Peyer's patch (tissue), 4 donors: ENCODE measurements at regions not wholly inside any gene's neighbourhood (a gene's known extent, or its start where the extent isn't known, plus 50 kb on each side); places are given as distances from the start of the nearest gene placed in this dataset.

Experiments used
- DNase-seq, 3 donors: peaks; one replicate each; pipeline ENCODE4 v3.0.0-alpha.2; 2017 to 2019
- H3K27ac ChIP-seq, 4 donors: fragments of 200-600 bp; sonication (generic); one replicate each; pipeline ENCODE4 v1.5.1; 2016 to 2019
- H3K27me3 ChIP-seq, 2 donors: fragments of 200-600 bp; sonication (generic); one replicate each; pipeline ENCODE4 v1.5.1; 2019
- H3K36me3 ChIP-seq, 3 donors: fragments of 200-600 bp; sonication (generic); one replicate each; pipeline ENCODE4 v1.5.1; 2016 to 2019
- H3K4me1 ChIP-seq, 4 donors: fragments of 200-600 bp; sonication (generic); one replicate each; pipeline ENCODE4 v1.5.1; 2016 to 2019
- H3K4me3 ChIP-seq, 4 donors: fragments of 200-600 bp; sonication (generic); 1 replicate in 3 of 4; 2 replicates in 1 of 4; pipeline ENCODE4 v1.5.1; 2016 to 2019; ENCODE audit warnings: mild to moderate bottlenecking in 1 of 4
- H3K9me3 ChIP-seq, 4 donors: fragments of 200-600 bp; sonication (generic); one replicate each; pipeline ENCODE4 v1.5.1; 2016 to 2019; ENCODE audit warnings: mild to moderate bottlenecking in 1 of 4
- POLR2A ChIP-seq, 2 donors: fragments of 450-650 bp; IDR thresholded peaks; one replicate each; pipeline ENCODE4 v1.5.1; 2017; ENCODE audit warnings: antibody characterized with exemption in 2 of 2, mild to moderate bottlenecking in 2 of 2, moderate library complexity in 2 of 2
- TF ChIP-seq, protein P1 (sequence below), 6 experiments: fragments of 450-650 bp in 4 of 6; fragments of 200-600 bp in 2 of 6; sonication (generic) in 1 of 6; IDR thresholded peaks; one replicate each; pipeline ENCODE4 v1.5.1; 2017 to 2019; ENCODE audit warnings: antibody characterized with exemption in 6 of 6, mild to moderate bottlenecking in 3 of 6, moderate library complexity in 1 of 6

DNA sequence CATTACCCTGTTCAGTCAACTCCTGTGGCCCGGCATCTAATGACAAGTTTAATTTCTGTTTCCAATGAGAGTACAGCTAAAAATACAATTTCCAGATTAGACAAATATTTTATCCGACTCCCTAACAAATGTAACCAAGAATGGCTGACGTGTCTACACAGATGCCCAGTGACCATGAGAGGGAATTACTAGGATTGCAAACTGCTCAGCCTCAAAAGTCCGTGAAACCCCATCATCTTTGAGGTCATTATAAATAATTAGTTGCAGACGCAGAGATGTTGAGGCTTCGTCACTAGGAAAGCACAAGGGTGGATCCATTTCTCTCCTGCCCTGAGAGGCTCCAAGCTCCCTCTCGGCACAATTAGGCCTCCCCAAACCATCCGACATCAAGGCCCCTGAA is 104.1 kb upstream of the ZNF507 start:
- no peak overlapping the region for H3K27ac ChIP-seq
- TF ChIP-seq POLR2A (IDR thresholded peaks at IDR 0.05): no peak
- TF ChIP-seq, protein P1, sequence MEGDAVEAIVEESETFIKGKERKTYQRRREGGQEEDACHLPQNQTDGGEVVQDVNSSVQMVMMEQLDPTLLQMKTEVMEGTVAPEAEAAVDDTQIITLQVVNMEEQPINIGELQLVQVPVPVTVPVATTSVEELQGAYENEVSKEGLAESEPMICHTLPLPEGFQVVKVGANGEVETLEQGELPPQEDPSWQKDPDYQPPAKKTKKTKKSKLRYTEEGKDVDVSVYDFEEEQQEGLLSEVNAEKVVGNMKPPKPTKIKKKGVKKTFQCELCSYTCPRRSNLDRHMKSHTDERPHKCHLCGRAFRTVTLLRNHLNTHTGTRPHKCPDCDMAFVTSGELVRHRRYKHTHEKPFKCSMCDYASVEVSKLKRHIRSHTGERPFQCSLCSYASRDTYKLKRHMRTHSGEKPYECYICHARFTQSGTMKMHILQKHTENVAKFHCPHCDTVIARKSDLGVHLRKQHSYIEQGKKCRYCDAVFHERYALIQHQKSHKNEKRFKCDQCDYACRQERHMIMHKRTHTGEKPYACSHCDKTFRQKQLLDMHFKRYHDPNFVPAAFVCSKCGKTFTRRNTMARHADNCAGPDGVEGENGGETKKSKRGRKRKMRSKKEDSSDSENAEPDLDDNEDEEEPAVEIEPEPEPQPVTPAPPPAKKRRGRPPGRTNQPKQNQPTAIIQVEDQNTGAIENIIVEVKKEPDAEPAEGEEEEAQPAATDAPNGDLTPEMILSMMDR (IDR thresholded peaks at IDR 0.05): no peak
- H3K4me3 ChIP-seq: no peak overlapping the region
- no peaks in the 10 kb centered on the region for H3K4me1 ChIP-seq
- H3K27me3 ChIP-seq: no peaks in the 10 kb centered on the region
- no peaks in the 10 kb centered on the region for H3K9me3 ChIP-seq
- DNase-seq: no peak
- no peaks in the 10 kb centered on the region for H3K36me3 ChIP-seq

DNA sequence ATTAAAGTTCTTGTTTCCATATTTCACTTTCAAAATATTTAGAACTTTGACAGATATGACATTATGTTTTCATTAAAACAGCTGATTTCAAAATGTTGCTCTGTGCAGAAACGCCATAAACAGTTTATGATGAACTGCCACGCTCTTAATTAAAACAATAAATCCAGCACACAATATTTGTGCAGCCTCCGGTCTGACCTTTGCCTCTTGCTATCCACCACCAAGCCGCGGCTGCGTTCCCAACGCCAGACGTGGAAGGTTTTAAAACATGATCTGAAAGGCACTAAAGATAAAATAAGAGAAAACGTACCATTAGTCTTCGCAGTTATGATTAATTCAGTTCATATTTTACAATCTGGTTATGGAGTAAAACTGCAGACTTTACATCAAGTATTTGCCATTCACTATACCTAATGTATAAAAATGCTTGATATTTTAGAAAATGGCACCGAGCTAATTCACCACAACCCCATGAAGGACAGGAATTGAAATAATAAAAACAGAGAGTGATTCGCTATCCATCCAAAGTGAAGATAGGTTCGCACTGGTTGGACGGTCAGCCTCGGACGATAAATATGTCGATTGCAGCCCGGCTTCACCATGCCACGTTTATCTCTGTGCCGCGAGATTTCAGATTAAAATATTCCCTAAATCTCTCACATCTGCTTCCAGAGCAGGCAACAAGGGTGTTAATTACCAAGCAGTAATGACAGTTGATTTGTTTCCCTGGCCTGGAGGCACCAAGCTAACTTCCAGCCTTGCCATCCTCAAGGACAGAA is 103.3 kb upstream of the ZNF507 start:
- no peak overlapping the region for H3K27ac ChIP-seq
- H3K27me3 ChIP-seq: no peaks in the 10 kb centered on the region
- no peak overlapping the region for H3K4me3 ChIP-seq
- no peaks in the 10 kb centered on the region for H3K4me1 ChIP-seq
- TF ChIP-seq POLR2A (IDR thresholded peaks at IDR 0.05): no peak
- TF ChIP-seq, protein P1 (IDR thresholded peaks at IDR 0.05): no peak
- DNase-seq: no peak
- no peaks in the 10 kb centered on the region for H3K36me3 ChIP-seq
- no peaks in the 10 kb centered on the region for H3K9me3 ChIP-seq

DNA sequence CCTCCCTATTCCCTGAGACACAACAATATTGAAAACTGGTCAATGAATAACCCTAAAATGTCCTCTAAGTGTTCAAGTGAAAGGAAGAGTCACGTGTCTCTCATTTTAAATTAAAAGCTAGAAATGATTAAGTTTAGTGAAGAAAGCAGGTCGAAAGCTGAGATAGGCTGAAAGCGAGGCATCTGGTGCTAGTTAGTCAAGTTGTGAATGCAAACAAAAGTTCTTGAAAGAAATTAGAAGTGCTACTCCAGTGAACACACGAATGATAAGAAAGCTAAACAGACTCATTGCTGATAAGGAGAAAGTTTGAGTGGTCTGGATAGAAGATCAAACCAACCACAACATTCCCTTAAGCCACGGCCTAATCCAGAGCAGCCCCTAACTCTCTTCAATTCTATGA is 99.4 kb upstream of the ZNF507 start:
- Histone ChIP-seq H3K4me1 (no peaks in the 10 kb centered on the region), H3K4me3 (no peak overlapping the region), H3K36me3 (no peaks in the 10 kb centered on the region), H3K27ac (no peak overlapping the region), H3K27me3 (no peaks in the 10 kb centered on the region), H3K9me3 (no peaks in the 10 kb centered on the region)
- no peak for DNase-seq
- TF ChIP-seq, protein P1 (IDR thresholded peaks at IDR 0.05): no peak

DNA sequence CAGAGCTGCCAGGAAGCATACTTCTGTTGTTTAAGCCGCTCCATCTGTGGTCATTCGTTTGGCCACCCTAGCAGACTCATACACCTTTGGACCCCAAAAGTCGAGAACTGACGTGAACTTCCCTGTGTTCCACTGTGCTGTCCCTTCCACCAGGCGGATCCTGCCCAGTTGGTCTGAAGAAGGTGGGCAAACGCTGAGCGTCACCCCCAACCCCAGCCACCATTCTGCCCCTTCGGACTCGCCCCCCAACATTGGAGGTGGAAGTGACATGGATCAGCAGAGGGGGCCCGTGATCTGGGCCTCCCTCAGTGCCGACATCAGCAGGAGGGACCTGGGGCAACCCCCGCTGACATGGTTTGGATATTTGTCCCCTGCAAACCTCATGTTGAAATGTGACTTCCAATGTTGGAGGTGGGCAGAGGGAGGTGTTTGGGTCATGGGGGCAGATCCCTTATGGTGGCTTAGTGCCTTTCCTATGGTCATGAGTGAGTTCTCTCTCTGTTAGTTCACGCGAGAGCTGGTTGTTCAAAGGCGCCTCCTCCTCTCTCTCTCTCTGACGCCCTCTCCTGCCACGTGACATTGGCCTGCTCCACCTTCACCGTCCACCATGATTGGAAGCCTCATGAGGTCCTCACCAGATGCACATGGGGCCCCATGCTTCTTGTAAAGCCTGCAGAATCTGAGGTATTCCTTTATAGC is 93.6 kb upstream of the ZNF507 start:
- TF ChIP-seq, protein P1 (IDR thresholded peaks at IDR 0.05): no peak
- no peak for TF ChIP-seq POLR2A (IDR thresholded peaks at IDR 0.05)
- Histone ChIP-seq H3K4me3 (no peak overlapping the region), H3K9me3 (no peaks in the 10 kb centered on the region), H3K36me3 (no peaks in the 10 kb centered on the region), H3K27ac (no peak overlapping the region), H3K27me3 (no peaks in the 10 kb centered on the region), H3K4me1 (no peaks in the 10 kb centered on the region)
- no peak for DNase-seq

DNA sequence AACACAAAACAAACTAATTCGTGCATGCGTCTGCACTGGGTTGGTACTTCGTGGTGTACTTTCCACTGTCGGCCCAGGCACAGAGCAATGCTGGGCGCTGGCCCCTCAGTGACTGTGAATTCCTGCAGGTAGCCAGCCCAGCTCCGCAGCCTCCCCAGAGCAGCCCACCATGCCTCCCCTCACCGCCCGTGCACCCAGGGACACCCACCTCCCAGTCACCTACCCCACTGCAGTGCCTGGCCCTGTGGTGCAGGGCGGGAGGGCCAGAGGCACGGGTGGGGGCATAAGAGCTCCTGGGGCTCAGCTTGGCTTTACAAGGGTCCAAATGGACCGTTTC is 93.1 kb upstream of the ZNF507 start:
- Histone ChIP-seq H3K4me1 (no peaks in the 10 kb centered on the region), H3K27me3 (no peaks in the 10 kb centered on the region), H3K9me3 (no peaks in the 10 kb centered on the region), H3K27ac (no peak overlapping the region), H3K36me3 (no peaks in the 10 kb centered on the region), H3K4me3 (no peak overlapping the region)
- DNase-seq: no peak
- TF ChIP-seq, protein P1 (IDR thresholded peaks at IDR 0.05): no peak
- TF ChIP-seq POLR2A (IDR thresholded peaks at IDR 0.05): no peak
